T-helper 1 cell treated with Interleukin-12 subunit alpha and Interleukin-12 subunit beta and Interleukin-4 antibody, amounts not matched to agents 30 ng/mL and 1 ng/mL, for 36 hours (primary cell): ENCODE measurements at regions not wholly inside any gene's neighbourhood (a gene's known extent, or its start where the extent isn't known, plus 50 kb on each side); places are given as distances from the start of the nearest gene placed in this dataset.

Experiments used
- intact Hi-C: fragments of 100-400 bp; cut with micrococcal nuclease; formaldehyde crosslinking; loops from one replicate; pipeline ENCODE4 v1.15.1; 2024

- intact Hi-C loops = no loop called here
Measured at GRCh38 chr12:90899456-90900182, 55.4 kb downstream of the CCER1 start.

- intact Hi-C loops = no loop called here
Measured at GRCh38 chr12:90897986-90898385, 57.0 kb downstream of the CCER1 start.

GRCh38 chr12:90897316-90897715 is 57.7 kb downstream of the CCER1 start:
- intact Hi-C loops = no loop called here

GRCh38 chr12:90896821-90897220 is 58.2 kb downstream of the CCER1 start:
- intact Hi-C loops = no loop called here

- intact Hi-C loops = no loop called here
Measured at GRCh38 chr12:90896164-90896563, 58.8 kb downstream of the CCER1 start.

GRCh38 chr12:90888316-90888715 is 66.7 kb downstream of the CCER1 start:
- intact Hi-C loops = no loop called here

GRCh38 chr12:90883456-90883855 is 71.5 kb downstream of the CCER1 start:
- intact Hi-C loops = no loop called here

GRCh38 chr12:90871726-90872096 is 83.3 kb downstream of the CCER1 start:
- intact Hi-C loops = no loop called here

GRCh38 chr12:90870971-90871725 is 83.8 kb downstream of the CCER1 start:
- intact Hi-C loops = no loop called here

GRCh38 chr12:90868626-90869025 is 86.3 kb downstream of the CCER1 start:
- intact Hi-C loops = no loop called here

GRCh38 chr12:90859591-90859990 is 95.4 kb downstream of the CCER1 start:
- intact Hi-C loops = loop anchor here (10.0 kb wide), 2 partner anchors 1645 to 1845 kb away; no protein-coding TSS in a partner anchor

- intact Hi-C loops = loop anchor here (10.0 kb wide), 2 partner anchors 1643 to 1843 kb away; no protein-coding TSS in a partner anchor
Measured at GRCh38 chr12:90858252-90858651, 96.7 kb downstream of the CCER1 start.

GRCh38 chr12:90855534-90855933 is 99.4 kb downstream of the CCER1 start:
- intact Hi-C loops = loop anchor here (10.0 kb wide), 2 partner anchors 1641 to 1841 kb away; no protein-coding TSS in a partner anchor

- intact Hi-C loops = loop anchor here (1.0 to 10.0 kb wide), 4 partner anchors 582 to 1839 kb away; no protein-coding TSS in a partner anchor
Measured at GRCh38 chr12:90854136-90854689, 100.8 kb downstream of the CCER1 start.

GRCh38 chr12:90851800-90852718 is 102.9 kb downstream of the CCER1 start:
- intact Hi-C loops = loop anchor here (5.0 to 10.0 kb wide), 3 partner anchors 580 to 1837 kb away; no protein-coding TSS in a partner anchor

- intact Hi-C loops = no loop called here
Measured at GRCh38 chr12:90842477-90842876, 112.5 kb downstream of the CCER1 start.

GRCh38 chr12:90841336-90841735 is 113.6 kb downstream of the CCER1 start:
- intact Hi-C loops = no loop called here

GRCh38 chr12:90839346-90839745 is 115.6 kb downstream of the CCER1 start:
- intact Hi-C loops = no loop called here

GRCh38 chr12:90836689-90837088 is 118.3 kb downstream of the CCER1 start:
- intact Hi-C loops = no loop called here

GRCh38 chr12:90833228-90833627 is 121.7 kb downstream of the CCER1 start:
- intact Hi-C loops = no loop called here

GRCh38 chr12:90832427-90832826 is 122.5 kb downstream of the CCER1 start:
- intact Hi-C loops = no loop called here
